Erythroblast (primary cell): ENCODE measurements at regions not wholly inside any gene's neighbourhood (a gene's known extent, or its start where the extent isn't known, plus 50 kb on each side); places are given as distances from the start of the nearest gene placed in this dataset.

ENCODE experiments used
- GATA1 ChIP-seq: IDR thresholded peaks from 2 replicates; pipeline ENCODE4 v1.6.1; 2011; ENCODE audit warnings: low read depth, mild to moderate bottlenecking, control low read depth, low read length, moderate library complexity
- POLR2A ChIP-seq: IDR thresholded peaks from 2 replicates; pipeline ENCODE4 v1.6.1; 2011; ENCODE audit warnings: mild to moderate bottlenecking, low read length

DNA sequence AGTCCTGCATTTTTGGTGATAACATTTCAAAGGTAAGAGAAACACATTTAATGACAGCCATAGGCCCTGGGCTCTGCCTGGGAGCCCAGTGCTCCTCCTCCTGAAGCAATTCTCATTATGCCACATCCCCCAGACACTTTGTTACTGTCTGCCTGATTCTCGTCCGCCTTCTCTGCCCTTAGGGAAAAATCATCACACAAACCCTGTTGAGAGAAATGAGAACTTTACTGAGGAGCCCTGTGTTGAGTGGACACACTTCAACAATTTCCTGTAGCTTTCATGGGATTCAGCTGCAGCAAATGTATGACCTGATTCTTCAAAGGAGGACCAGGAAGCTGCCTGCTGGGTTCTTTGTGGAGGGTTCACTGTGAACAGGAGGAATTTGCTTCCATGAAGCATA, 566.5 kb upstream of the FRG1 start:
- no peak for TF ChIP-seq POLR2A
- TF ChIP-seq GATA1: no peak
